ENCODE measurements at regions not wholly inside any gene's neighbourhood (a gene's known extent, or its start where the extent isn't known, plus 50 kb on each side); places are given as distances from the start of the nearest gene placed in this dataset.

DNA sequence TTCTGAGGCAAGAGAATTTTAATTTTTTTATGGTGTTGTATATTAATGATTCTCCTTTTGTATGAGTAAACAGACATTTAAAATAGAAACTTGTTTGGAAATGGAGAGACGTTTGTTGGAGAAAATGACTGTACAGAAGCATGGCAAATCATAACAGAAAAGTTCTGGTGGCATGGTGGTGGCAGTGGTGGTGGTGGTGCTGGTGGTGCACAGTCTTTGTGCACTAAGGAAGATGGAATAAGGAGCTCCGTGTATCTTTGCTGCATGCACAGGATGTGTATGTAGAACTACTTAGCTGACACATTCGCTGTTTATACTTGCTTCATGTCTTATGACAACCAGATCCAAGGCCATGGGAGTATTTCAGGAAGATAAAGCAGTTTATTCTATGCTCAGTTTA lies 294.9 kb downstream of the UTRN start (continued):
- TF ChIP-seq, protein P1, sequence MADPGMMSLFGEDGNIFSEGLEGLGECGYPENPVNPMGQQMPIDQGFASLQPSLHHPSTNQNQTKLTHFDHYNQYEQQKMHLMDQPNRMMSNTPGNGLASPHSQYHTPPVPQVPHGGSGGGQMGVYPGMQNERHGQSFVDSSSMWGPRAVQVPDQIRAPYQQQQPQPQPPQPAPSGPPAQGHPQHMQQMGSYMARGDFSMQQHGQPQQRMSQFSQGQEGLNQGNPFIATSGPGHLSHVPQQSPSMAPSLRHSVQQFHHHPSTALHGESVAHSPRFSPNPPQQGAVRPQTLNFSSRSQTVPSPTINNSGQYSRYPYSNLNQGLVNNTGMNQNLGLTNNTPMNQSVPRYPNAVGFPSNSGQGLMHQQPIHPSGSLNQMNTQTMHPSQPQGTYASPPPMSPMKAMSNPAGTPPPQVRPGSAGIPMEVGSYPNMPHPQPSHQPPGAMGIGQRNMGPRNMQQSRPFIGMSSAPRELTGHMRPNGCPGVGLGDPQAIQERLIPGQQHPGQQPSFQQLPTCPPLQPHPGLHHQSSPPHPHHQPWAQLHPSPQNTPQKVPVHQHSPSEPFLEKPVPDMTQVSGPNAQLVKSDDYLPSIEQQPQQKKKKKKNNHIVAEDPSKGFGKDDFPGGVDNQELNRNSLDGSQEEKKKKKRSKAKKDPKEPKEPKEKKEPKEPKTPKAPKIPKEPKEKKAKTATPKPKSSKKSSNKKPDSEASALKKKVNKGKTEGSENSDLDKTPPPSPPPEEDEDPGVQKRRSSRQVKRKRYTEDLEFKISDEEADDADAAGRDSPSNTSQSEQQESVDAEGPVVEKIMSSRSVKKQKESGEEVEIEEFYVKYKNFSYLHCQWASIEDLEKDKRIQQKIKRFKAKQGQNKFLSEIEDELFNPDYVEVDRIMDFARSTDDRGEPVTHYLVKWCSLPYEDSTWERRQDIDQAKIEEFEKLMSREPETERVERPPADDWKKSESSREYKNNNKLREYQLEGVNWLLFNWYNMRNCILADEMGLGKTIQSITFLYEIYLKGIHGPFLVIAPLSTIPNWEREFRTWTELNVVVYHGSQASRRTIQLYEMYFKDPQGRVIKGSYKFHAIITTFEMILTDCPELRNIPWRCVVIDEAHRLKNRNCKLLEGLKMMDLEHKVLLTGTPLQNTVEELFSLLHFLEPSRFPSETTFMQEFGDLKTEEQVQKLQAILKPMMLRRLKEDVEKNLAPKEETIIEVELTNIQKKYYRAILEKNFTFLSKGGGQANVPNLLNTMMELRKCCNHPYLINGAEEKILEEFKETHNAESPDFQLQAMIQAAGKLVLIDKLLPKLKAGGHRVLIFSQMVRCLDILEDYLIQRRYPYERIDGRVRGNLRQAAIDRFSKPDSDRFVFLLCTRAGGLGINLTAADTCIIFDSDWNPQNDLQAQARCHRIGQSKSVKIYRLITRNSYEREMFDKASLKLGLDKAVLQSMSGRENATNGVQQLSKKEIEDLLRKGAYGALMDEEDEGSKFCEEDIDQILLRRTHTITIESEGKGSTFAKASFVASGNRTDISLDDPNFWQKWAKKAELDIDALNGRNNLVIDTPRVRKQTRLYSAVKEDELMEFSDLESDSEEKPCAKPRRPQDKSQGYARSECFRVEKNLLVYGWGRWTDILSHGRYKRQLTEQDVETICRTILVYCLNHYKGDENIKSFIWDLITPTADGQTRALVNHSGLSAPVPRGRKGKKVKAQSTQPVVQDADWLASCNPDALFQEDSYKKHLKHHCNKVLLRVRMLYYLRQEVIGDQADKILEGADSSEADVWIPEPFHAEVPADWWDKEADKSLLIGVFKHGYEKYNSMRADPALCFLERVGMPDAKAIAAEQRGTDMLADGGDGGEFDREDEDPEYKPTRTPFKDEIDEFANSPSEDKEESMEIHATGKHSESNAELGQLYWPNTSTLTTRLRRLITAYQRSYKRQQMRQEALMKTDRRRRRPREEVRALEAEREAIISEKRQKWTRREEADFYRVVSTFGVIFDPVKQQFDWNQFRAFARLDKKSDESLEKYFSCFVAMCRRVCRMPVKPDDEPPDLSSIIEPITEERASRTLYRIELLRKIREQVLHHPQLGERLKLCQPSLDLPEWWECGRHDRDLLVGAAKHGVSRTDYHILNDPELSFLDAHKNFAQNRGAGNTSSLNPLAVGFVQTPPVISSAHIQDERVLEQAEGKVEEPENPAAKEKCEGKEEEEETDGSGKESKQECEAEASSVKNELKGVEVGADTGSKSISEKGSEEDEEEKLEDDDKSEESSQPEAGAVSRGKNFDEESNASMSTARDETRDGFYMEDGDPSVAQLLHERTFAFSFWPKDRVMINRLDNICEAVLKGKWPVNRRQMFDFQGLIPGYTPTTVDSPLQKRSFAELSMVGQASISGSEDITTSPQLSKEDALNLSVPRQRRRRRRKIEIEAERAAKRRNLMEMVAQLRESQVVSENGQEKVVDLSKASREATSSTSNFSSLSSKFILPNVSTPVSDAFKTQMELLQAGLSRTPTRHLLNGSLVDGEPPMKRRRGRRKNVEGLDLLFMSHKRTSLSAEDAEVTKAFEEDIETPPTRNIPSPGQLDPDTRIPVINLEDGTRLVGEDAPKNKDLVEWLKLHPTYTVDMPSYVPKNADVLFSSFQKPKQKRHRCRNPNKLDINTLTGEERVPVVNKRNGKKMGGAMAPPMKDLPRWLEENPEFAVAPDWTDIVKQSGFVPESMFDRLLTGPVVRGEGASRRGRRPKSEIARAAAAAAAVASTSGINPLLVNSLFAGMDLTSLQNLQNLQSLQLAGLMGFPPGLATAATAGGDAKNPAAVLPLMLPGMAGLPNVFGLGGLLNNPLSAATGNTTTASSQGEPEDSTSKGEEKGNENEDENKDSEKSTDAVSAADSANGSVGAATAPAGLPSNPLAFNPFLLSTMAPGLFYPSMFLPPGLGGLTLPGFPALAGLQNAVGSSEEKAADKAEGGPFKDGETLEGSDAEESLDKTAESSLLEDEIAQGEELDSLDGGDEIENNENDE (IDR thresholded peaks at IDR 0.05; ENCODE audit: insufficient replicate concordance, low read length): no peak
- no peak for TF ChIP-seq SAP30 (IDR thresholded peaks at IDR 0.05; ENCODE audit: insufficient read depth, insufficient replicate concordance, low read length)
- TF ChIP-seq JUN (IDR thresholded peaks at IDR 0.05; ENCODE audit: low read depth, low read length): no peak
- no peak for TF ChIP-seq RBBP5 (IDR thresholded peaks at IDR 0.05; ENCODE audit: borderline replicate concordance, low read depth, low read length)
- no peak for TF ChIP-seq SIX5 (IDR thresholded peaks at IDR 0.05; ENCODE audit: low read depth, low read length)
- TF ChIP-seq RFX5 (IDR thresholded peaks at IDR 0.05; ENCODE audit: borderline replicate concordance, low read depth, low read length): no peak
- TF ChIP-seq TEAD4 (IDR thresholded peaks at IDR 0.05; ENCODE audit: low read depth, low read length): no peak
- TF ChIP-seq, protein P2, sequence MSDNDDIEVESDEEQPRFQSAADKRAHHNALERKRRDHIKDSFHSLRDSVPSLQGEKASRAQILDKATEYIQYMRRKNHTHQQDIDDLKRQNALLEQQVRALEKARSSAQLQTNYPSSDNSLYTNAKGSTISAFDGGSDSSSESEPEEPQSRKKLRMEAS (IDR thresholded peaks at IDR 0.05): no peak

Data from H1 (cell line).